GM18868 (cell line): ENCODE measurements at regions not wholly inside any gene's neighbourhood (a gene's known extent, or its start where the extent isn't known, plus 50 kb on each side); places are given as distances from the start of the nearest gene placed in this dataset.
"Not testable (repeated sequence)": the region's sequence is repeated elsewhere in the genome, so short reads cannot be mapped to it uniquely, and the experiment has no call there.

ENCODE experiments used
- ATAC-seq: cut with Tn5 transposase; IDR thresholded peaks from one replicate; pipeline ENCODE4 v1.9.1; 2021; ENCODE audit warnings: mild to moderate bottlenecking, moderate library complexity; ENCODE audit not compliant: unreplicated experiment

DNA sequence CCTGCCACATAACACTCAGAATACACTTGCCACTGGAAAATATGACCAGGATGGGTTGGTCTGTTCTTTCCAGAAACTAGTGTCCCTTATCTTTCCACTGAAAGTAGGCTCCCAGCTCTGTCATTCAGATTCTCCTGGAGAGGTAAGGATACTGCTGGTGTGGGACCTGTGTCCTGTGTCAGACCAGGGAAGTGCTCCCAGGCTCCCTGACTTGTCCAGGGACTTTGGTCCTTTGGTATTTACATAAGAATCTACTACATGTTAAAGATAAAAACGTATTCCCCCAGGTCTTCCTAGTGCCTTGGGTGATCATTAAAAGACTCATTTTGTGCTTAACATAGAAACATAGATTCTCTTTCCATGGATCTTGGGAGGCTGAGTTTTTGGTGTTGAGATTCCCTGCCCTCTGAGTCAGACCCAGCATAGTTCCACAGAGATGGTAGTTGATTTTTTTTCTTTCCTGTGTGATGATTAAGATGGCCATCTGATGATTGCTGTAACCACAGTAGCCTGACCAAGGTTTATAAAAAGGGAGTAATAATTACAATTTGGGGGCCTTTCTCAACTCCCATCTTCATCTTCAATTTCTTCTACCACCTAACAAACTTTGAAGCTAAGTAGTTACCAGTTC lies 159.8 kb upstream of the JADE1 start:
- no peak for ATAC-seq

DNA sequence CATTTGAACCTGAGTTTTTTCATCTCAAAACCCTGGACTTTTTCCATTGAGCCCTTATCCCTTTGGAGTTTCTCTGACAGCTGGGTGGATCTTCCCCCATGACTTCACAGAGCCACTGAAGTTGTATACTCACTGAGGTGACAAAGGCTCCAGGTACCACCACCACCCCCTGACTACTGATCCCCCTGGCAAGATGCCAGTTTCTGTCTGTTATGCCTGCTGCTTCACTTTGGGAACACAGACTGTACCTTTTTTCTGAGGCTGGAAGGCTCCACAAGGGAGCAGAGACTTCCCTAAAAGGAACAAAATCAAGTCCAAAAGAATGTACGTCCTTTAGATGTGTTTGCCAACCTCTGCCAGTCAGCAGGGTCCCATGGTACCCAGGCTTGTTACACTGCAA lies 160.3 kb upstream of the JADE1 start:
- no peak for ATAC-seq

DNA sequence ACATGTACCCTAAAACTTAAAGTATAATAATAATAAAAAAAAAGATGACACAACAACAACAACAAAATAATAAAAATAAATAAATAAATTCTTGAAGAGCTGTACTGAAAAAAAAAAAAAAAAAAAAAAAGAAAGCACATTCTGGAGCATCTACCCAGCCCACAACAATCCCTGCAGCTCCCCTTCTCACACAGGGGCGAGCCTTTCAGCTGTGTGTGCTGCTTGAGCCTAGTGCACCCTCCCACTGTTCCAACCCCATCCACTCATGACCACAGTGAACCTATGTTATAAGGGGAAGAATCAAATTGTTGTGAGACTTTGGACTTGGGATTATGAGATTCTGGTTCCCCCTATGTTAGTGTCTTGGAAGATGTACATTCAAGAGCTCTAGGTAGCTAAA lies 161.5 kb upstream of the JADE1 start:
- no peak for ATAC-seq

DNA sequence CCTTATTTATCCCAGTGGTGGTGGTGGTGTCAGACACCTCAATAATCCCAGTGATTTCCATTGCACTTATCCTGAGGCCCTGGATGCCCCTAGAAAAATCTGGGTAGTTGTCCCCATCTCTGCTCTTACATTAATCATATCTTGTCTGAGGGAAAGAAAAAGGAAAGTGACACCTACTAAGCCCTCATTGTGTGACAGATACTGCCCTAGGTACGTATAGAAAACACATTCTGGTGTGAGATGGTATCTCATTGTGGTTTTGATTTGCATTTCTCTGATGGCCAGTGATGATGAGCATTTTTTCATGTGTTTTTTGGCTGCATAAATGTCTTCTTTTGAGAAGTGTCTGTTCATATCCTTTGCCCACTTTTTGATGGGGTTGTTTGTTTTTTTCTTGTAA lies 162.6 kb upstream of the JADE1 start:
- peak; percentile 81 for ATAC-seq

DNA sequence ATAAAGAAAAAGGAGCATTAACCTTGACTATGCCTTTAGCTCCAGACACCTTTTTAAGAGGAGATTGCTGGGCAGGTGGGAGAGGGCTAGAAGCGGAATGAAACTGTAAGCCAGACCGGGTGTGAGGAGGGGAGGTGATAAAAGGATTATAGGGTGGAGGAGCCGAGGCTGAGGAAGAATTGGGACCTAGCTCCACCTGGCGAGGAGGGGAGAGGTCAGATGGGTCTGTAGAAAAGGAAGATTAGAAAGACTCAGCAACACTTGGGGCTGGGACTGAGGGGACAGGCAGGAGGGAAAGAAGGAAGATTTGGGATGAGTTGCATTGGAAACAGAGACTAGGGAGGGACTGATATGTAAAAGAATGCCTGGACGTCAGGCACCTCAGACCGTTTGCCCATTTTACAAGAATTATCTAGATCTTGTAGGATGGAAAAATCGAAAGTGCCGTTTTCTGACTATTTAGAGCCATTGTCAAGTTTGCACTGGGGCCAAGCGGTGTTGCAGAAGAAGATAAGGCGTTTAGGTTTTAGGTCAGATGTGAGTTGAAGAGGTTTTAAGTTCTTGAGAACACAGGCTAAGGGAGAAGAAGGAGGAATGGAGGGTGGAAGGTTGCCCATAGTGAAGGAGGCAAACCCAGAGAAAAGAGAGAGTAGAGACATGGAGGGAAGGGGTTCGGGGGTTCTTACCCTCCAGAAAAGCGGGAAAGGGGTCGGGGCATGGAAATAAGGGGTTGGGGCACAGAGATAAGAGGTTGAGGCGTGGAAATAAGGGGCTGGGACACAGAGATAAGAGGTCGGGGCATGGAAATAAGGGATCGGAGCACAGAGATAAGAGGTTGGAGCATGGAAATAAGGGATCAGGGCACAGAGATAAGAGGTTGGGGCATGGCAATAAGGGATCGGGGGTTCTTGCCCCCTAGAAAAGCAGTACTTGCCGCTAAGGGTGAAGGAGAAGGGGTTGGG lies 164.5 kb upstream of the JADE1 start:
- not testable (repeated sequence) for ATAC-seq

DNA sequence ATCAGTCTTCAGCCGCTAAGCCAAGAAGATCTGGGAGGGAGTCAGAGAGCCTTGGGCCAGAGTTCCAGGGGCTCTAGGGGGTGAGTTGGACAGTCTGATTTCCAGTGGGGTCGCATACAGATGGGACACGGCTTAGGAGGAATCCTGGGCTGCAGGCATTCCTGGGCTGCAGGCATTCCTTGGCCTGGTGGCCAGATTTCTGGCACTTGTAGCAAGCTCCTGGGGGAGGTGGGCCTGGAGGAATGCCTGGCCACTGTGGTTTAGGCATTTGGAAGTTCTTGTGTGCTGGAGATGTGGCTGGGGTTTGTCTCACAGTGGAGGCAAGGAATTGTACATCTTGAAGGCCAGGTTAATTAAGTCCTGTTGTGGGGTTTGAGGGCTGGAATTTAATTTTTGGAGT lies 165.4 kb upstream of the JADE1 start:
- ATAC-seq, result not testable (repeated sequence)

DNA sequence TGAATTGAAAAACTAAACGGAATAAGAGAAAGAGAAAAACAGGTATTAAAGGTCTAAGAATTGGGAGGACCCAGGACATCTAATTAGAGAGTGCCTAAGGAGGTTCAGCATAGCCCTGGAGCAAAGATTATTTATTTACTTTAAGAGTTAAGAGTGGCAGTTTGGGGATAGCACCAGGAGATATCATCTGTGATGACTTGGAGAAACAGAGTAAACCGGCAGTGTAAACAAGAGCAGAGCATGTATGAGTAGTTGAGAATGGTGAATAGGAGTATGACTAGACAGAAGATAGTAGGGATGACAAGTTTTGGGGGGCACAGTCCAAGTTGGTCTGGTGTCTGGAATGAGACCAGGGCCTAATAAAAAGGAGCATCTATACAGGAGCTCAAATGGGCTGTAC lies 167.9 kb upstream of the JADE1 start:
- not testable (repeated sequence) for ATAC-seq

DNA sequence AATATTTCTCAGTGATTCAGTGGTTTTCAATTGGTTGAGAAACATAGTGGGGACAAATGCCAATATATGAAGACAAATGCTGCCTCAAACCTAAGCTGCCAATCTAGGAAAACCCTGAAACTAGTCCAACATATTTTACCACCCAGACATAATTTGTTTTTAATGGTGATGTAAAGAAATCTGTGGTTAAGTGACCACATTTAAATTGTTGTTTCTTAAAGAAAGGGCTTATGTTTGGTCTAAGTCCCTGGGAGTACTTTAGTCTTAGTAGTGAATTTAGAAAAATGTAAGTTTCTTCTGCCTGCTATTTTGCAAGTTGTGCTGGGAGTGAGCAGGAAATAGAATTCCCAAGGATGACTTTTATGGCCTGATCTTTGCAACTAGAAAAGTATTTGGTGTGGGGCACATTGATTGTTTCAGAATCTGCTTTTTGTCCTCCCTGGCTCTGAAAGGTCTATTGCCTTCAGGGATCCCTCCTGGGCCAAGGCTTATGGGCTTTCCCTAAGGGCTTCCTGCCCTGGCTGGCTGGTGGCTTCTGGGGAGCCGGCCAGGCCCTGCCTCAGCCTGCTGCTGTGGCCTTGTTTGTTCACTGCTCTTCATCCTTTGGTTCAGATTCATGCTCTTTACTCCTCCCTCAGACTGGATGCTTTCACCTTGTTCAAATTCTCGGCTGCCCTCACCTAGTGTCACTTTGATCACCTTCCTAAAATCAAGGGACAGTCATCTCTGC lies 169.8 kb upstream of the JADE1 start:
- no peak for ATAC-seq

DNA sequence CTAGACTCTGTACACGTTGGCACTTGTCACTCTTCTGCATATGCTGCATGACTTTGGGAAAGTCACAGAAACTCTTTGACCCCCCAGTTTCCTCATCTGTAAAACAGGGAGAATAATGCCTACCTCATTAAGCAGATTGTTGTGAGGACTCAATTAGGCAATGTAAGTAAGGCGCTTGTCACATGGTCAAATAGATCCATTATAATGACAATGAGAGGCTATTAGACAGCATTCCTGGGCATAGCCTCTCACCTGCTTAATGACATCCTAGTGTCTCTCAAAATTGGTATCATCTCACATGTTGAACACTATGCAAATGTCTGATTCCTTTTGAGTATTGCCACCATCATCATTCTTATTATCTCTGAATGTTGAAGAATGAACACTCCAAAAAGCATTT lies 172.6 kb upstream of the JADE1 start:
- no peak for ATAC-seq

DNA sequence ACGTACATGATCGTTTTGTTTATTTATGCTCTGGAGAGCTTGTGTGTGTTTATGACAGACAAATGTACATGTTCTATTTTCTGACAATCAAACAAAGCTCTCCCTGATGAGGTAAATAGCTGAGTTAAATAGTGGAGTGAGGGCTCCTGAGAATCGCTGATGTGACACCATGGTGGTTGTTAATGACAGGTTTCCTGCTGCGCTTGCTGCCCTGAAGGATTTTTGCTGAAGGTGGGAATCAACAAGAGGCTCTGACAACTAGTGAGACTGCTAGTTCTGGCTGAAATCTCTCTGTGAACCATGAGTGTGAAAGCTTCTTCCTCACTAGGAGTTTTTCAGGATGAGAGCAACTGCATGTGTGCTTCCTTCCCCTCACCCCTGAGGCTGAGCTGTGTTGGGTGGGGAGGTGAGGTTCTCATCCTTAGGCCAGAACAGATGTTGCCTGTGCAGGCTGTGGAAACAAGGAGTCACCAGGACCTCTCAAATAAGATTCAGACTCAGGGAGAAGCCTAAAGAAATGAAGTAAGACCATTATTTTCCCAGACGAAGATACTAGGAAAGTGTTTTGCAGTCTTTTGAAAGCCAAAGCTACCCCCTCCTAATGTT lies 173.4 kb upstream of the JADE1 start:
- ATAC-seq, result no peak

DNA sequence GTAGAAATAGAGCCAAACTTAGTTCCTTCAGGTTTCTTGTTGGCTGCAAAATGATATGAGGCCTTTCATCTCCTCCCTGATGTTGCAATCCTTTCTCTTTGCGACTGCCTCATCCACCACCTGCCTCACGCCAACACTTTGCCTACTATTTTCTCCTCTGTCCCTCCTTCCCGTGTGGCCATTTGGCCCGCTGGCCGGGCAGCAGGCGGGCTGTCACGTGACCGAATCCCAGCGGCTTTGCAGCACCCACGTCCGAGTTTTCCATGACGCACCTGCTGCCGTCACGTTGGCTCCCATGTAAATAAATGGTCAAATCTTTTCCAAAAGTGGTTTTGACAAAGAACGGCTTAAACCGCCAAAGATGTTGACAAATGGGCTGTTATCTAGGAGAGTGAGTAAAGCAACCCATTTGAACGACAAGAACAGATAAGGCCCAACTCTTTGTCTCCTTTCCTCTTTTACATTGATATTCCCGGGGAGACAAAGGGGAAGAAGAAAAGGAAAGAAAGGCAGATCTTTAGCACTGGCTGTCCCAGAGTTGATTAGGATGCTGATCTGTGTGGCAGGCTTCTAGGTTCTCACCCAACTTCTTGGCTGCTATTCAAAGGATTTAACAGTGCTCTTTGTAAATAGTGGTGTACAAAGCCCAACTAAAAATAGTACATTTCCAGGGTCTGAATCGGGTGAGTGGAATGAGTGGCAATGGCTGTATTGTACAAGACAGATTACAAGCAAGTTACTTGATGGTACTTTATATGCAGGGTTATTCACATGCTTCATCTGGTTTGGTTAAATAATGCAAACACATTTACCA lies 174.2 kb upstream of the JADE1 start:
- ATAC-seq, result no peak

DNA sequence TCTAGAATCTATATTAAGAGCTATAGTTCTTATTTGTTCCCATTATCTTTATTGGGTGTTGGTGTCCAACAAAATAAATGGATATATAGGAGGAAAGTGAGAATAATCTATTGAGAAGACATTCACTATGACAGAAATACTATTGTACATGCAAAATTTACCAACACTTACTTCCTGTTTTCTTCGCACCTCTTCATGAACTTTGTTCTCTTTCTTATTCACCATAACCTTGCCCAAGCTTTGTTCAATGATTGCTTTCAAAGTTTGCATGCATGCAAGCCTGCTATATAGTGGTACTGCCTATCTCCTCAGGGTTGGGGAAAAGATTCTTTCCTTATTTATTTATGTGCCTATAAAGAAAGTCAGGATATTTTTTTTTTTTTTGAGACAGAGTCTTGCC lies 176.4 kb upstream of the JADE1 start:
- peak; percentile 84 for ATAC-seq

DNA sequence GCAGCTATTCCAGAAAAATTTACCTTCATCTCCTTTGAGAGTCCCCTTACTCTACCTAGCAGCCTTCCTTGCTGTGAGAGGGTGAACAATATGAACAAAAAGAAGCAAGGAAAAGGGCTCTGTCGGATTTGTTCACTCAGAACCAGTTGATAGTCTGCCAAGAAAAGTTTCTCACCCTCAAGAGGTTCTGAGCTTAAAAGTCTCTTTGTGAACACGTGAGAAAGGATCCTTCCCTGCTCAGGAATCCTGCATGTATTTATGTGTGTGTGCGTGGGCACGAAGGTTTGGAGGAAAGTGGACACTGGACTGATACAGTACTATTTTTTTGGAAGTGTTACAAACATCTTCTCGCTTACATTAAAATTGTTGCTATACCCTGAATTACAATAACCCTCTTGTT lies 178.6 kb upstream of the JADE1 start:
- no peak for ATAC-seq

DNA sequence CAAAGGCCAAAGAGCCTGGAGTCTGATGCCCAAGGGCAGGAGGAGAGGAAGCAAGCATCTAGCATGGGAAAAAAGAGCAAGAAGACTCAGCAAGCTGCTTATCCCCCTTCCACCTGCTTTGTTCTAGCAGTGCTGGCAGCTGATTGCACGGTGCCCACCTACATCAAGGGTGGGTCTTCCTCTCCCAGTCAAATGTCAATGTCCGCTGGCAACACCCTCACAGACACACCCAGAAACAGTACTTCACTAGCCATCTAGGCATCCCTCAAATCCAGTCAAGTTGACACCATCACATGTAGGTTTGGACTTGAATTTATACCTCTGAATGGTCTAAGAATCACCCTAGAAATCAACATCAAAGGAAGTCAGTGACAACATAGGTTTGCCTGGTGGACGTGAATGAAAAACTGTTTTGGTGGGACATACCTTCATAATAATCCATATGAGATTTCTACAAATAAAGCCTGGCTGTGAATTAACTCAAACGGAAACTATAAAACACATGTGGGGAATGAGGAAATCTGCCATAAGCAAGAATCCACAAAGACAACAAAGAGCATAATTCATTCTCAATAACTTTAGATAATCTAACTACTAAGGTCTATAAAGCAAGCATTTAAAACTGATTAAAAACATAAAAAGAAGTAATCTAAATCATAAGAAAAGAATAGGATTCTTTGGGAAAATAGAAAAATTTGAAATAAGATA lies 185.8 kb upstream of the JADE1 start:
- no peak for ATAC-seq

DNA sequence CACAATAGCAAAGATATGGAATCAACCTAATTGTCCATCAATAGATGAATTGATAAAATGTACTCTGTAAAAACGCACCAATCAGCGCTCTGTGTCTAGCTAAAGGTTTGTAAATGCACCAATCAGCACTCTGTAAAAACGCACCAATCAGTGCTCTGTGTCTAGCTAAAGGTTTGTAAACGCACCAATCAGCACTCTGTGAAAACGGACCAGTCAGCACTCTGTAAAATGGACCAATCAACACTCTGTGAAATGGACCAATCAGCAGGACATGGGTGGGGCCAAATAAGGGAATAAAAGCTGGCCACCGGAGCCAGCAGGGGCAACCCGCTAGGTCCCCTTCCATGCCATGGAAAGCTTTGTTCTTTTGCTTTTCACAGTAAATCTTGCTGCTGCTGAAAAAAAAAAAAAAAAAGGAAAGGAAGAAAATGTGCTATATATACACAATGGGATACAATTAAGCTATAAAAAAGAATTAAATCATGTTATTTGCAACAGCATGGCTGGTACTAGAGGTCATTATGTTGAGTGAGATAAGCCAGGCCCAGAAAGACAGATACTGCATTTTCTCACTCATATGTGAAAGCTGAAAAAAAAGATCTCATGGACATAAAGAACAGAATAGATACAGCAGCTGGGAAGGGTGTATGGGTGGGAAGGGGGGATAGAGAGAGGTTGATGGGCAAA lies 189.1 kb upstream of the JADE1 start:
- ATAC-seq, result not testable (repeated sequence)

DNA sequence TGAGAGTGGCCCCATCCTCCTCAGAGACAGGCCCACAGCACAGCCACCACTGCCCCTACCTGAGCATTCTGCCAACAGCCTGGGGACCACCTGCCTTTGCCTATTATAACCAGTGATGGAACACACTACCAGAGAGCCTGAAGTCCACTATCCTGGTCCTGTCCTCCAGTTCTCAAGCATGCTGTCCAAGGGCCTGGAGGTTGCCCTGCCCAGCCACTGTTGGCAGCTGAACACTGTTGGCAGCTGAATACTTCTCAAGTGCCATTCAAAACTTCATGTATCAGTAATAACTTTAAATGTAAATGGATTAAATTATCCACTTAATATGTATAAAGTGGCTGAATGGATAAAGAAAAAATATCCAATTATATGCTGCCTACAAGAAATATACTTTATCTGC lies 194.3 kb upstream of the JADE1 start:
- ATAC-seq, result no peak

DNA sequence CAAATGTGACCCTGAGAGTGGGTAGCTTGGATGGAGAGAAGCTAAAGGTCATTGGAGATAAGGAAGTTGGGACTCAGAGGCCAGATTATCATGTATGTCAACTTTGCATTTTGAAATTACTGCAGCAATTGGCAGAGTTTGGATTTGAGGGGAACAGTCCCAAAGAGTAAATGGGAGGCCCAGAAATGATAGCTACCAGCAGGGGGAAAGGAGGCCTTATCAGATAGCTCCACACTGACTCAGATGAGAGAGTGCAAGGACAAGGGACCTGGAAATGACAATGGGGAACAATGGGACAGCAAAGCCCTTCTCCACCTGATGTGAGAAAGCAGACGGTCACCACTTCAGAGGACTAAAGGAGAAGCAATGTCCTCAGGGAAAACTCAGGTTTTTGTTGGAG lies 201.5 kb upstream of the JADE1 start:
- no peak for ATAC-seq

DNA sequence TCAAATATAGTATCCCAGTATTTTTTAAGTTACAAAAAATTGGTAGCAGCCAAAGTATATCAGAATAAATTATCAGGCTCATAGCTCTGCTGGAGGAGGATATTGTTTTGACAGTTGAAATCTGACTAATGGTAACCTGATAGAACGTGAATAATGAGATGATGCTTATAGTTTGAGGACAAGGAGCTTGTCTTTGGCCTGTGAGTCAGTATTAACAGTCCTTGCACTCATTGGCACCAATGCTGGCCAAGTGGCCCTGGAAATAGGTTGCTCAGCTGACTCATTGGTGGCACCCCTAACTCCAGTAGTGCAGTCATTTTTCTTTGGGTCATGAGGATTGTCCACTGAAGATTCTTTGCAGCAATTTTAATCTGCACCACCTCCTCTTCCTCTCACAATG lies 203.3 kb upstream of the JADE1 start:
- no peak for ATAC-seq

DNA sequence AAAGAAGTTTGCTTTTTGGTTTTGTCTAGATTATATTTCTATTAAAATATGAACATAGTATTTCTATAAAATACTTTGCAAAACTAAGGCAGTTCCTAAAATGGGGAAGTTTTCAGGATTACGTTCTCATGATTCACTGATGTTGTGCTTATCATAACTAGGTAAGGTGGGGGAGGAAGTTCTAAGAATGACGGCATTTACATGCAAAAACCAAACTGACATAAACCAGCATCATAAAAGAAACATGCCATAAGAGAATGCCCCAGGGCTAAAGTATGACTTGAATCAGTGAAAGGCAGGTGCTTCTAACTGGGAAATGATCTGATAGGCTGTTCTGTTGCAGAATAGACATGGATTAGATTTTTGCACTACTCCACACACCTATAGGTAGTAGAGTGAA lies 204.7 kb upstream of the JADE1 start:
- ATAC-seq, result no peak
